Loucy (cell line): ENCODE measurements at regions not wholly inside any gene's neighbourhood (a gene's known extent, or its start where the extent isn't known, plus 50 kb on each side); places are given as distances from the start of the nearest gene placed in this dataset.

ENCODE experiments used
- EZH2phosphoT487 ChIP-seq: fragments of 200-600 bp; IDR thresholded peaks from 2 replicates; pipeline ENCODE4 v1.6.1; 2018; ENCODE audit warnings: antibody characterized with exemption, mild to moderate bottlenecking, moderate library complexity, borderline replicate concordance
- TF ChIP-seq, protein P1 (sequence below): fragments of 200-600 bp; sonication (generic); conservative IDR thresholded peaks from 2 replicates; pipeline ENCODE4 v1.5.1; 2014; ENCODE audit warnings: mild to moderate bottlenecking, antibody characterized with exemption, low read length

DNA sequence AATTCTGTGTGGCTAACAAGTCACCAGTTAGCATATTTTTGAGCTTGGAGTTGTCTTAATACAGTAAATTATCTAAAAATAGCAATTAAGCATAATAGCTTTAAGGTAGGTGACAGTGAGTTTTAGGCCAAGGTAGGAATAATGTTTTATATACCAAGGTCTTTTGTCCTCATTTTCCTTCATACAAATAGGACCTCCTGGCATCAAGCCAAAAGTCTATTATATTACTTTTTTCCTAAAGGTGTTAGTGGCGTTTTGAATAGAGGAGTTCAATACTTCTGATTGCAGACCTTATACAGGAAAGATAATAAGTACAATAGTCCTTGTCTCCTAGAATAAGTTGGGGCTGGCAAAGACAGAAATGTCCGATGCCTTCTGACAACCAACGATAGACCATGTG lies 2277.7 kb downstream of the TP53TG3F start:
- TF ChIP-seq, protein P1, sequence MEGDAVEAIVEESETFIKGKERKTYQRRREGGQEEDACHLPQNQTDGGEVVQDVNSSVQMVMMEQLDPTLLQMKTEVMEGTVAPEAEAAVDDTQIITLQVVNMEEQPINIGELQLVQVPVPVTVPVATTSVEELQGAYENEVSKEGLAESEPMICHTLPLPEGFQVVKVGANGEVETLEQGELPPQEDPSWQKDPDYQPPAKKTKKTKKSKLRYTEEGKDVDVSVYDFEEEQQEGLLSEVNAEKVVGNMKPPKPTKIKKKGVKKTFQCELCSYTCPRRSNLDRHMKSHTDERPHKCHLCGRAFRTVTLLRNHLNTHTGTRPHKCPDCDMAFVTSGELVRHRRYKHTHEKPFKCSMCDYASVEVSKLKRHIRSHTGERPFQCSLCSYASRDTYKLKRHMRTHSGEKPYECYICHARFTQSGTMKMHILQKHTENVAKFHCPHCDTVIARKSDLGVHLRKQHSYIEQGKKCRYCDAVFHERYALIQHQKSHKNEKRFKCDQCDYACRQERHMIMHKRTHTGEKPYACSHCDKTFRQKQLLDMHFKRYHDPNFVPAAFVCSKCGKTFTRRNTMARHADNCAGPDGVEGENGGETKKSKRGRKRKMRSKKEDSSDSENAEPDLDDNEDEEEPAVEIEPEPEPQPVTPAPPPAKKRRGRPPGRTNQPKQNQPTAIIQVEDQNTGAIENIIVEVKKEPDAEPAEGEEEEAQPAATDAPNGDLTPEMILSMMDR, result no peak
- TF ChIP-seq EZH2phosphoT487, result no peak
